Glutamatergic neuron (in vitro differentiated cells): ENCODE measurements at regions not wholly inside any gene's neighbourhood (a gene's known extent, or its start where the extent isn't known, plus 50 kb on each side); places are given as distances from the start of the nearest gene placed in this dataset.

Source experiments
- DNase-seq: peaks from one replicate; pipeline ENCODE4 v3.0.0; 2022
- H3K27ac Mint-ChIP-seq: one replicate; pipeline ENCODE4 v1.8.0; 2020; ENCODE audit warnings: mild to moderate bottlenecking, mixed read lengths, inconsistent platforms; ENCODE audit not compliant: unreplicated experiment
- H3K27me3 Mint-ChIP-seq: one replicate; pipeline ENCODE4 v1.8.0; 2020; ENCODE audit warnings: mild to moderate bottlenecking, moderate library complexity, mixed read lengths, inconsistent platforms; ENCODE audit not compliant: unreplicated experiment
- H3K36me3 Mint-ChIP-seq: one replicate; pipeline ENCODE4 v1.8.0; 2020; ENCODE audit warnings: mild to moderate bottlenecking, mixed read lengths, inconsistent platforms; ENCODE audit not compliant: unreplicated experiment
- H3K4me1 Mint-ChIP-seq: one replicate; pipeline ENCODE4 v1.8.0; 2020; ENCODE audit warnings: mild to moderate bottlenecking, low read depth, mixed read lengths, inconsistent platforms; ENCODE audit not compliant: unreplicated experiment
- H3K4me3 Mint-ChIP-seq: one replicate; pipeline ENCODE4 v1.8.0; 2020; ENCODE audit warnings: mild to moderate bottlenecking, mixed read lengths, inconsistent platforms; ENCODE audit not compliant: unreplicated experiment
- H3K9me3 Mint-ChIP-seq: one replicate; pipeline ENCODE4 v1.8.0; 2020; ENCODE audit warnings: mild to moderate bottlenecking, moderate library complexity, mixed read lengths, inconsistent platforms; ENCODE audit not compliant: unreplicated experiment
- TF ChIP-seq, protein P1 (sequence below): fragments of 200-600 bp; sonication (generic); IDR thresholded peaks from one replicate; pipeline ENCODE4 v1.5.0; 2021; ENCODE audit not compliant: partially characterized antibody, unreplicated experiment

GRCh38 chr13:80450386-80450785 is 109.5 kb upstream of the SPRY2 start:
- no peak overlapping the region for H3K27ac Mint-ChIP-seq
- TF ChIP-seq, protein P1, sequence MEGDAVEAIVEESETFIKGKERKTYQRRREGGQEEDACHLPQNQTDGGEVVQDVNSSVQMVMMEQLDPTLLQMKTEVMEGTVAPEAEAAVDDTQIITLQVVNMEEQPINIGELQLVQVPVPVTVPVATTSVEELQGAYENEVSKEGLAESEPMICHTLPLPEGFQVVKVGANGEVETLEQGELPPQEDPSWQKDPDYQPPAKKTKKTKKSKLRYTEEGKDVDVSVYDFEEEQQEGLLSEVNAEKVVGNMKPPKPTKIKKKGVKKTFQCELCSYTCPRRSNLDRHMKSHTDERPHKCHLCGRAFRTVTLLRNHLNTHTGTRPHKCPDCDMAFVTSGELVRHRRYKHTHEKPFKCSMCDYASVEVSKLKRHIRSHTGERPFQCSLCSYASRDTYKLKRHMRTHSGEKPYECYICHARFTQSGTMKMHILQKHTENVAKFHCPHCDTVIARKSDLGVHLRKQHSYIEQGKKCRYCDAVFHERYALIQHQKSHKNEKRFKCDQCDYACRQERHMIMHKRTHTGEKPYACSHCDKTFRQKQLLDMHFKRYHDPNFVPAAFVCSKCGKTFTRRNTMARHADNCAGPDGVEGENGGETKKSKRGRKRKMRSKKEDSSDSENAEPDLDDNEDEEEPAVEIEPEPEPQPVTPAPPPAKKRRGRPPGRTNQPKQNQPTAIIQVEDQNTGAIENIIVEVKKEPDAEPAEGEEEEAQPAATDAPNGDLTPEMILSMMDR, result no peak
- no peak overlapping the region for H3K4me3 Mint-ChIP-seq
- DNase-seq, result no peak
- H3K4me1 Mint-ChIP-seq, result peaks cover 3% of the 10 kb centered on the region
- H3K27me3 Mint-ChIP-seq, result no peaks in the 10 kb centered on the region
- H3K9me3 Mint-ChIP-seq, result no peaks in the 10 kb centered on the region
- no peaks in the 10 kb centered on the region for H3K36me3 Mint-ChIP-seq

GRCh38 chr13:80448725-80449124 is 107.8 kb upstream of the SPRY2 start:
- peaks cover 3% of the 10 kb centered on the region for H3K4me1 Mint-ChIP-seq
- no peaks in the 10 kb centered on the region for H3K9me3 Mint-ChIP-seq
- H3K27me3 Mint-ChIP-seq, result no peaks in the 10 kb centered on the region
- no peaks in the 10 kb centered on the region for H3K36me3 Mint-ChIP-seq
- DNase-seq, result no peak
- TF ChIP-seq, protein P1, result no peak
- no peak overlapping the region for H3K27ac Mint-ChIP-seq
- H3K4me3 Mint-ChIP-seq, result no peak overlapping the region

- H3K9me3 Mint-ChIP-seq, result no peaks in the 10 kb centered on the region
These were observed 106.8 kb upstream of the SPRY2 start for GRCh38 chr13:80447747-80448146.

GRCh38 chr13:80444240-80445015 is 103.5 kb upstream of the SPRY2 start:
- peaks cover 3% of the 10 kb centered on the region for H3K4me1 Mint-ChIP-seq
- H3K9me3 Mint-ChIP-seq, result no peaks in the 10 kb centered on the region
- H3K27me3 Mint-ChIP-seq, result peaks cover 4% of the 10 kb centered on the region
- DNase-seq, result no peak
- TF ChIP-seq, protein P1, result no peak
- no peak overlapping the region for H3K27ac Mint-ChIP-seq
- H3K4me3 Mint-ChIP-seq, result no peak overlapping the region
- H3K36me3 Mint-ChIP-seq, result no peaks in the 10 kb centered on the region

More at GRCh38 chr13:80447747-80448146, 106.8 kb upstream of the SPRY2 start:
- no peaks in the 10 kb centered on the region for H3K36me3 Mint-ChIP-seq
- peaks cover 3% of the 10 kb centered on the region for H3K4me1 Mint-ChIP-seq
- TF ChIP-seq, protein P1, result no peak
- no peak overlapping the region for H3K4me3 Mint-ChIP-seq
- peaks cover 4% of the 10 kb centered on the region for H3K27me3 Mint-ChIP-seq
- DNase-seq, result no peak
- no peak overlapping the region for H3K27ac Mint-ChIP-seq

- Mint-ChIP-seq H3K27me3 (peaks cover 4% of the 10 kb centered on the region), H3K9me3 (no peaks in the 10 kb centered on the region), H3K4me1 (no peaks in the 10 kb centered on the region), H3K27ac (no peak overlapping the region), H3K36me3 (no peaks in the 10 kb centered on the region), H3K4me3 (no peak overlapping the region)
- TF ChIP-seq, protein P1, result no peak
- no peak for DNase-seq
These were observed 101.7 kb upstream of the SPRY2 start for GRCh38 chr13:80442609-80443008.
